C1 segment of cervical spinal cord (tissue), 14 donors: ENCODE measurements at regions not wholly inside any gene's neighbourhood (a gene's known extent, or its start where the extent isn't known, plus 50 kb on each side); places are given as distances from the start of the nearest gene placed in this dataset.
"Not testable (repeated sequence)": the region's sequence is repeated elsewhere in the genome, so short reads cannot be mapped to it uniquely, and the experiment has no call there.

Source experiments
- DNase-seq, 14 donors: peaks; one replicate each; lab custom pipeline; 2025; lab: John Stamatoyannopoulos, UW

- no peak for DNase-seq
Measured at GRCh38 chr15:95724908-95725633, 605.4 kb upstream of the NR2F2 start.

- no peak for DNase-seq
Measured at GRCh38 chr15:95726891-95727290, 603.6 kb upstream of the NR2F2 start.

- DNase-seq = no peak
Measured at GRCh38 chr15:95733931-95734330, 596.6 kb upstream of the NR2F2 start.

- DNase-seq = no peak
Measured at GRCh38 chr15:95734422-95735316, 595.8 kb upstream of the NR2F2 start.

- DNase-seq = no peak
Measured at GRCh38 chr15:95737060-95737459, 593.4 kb upstream of the NR2F2 start.

- DNase-seq = no peak
Measured at GRCh38 chr15:95739131-95739530, 591.4 kb upstream of the NR2F2 start.

GRCh38 chr15:95741830-95742229, 588.7 kb upstream of the NR2F2 start:
- no peak for DNase-seq

- DNase-seq = no peak
Measured at GRCh38 chr15:95742256-95742655, 588.2 kb upstream of the NR2F2 start.

GRCh38 chr15:95742836-95743235, 587.7 kb upstream of the NR2F2 start:
- DNase-seq = no peak

GRCh38 chr15:95757171-95757570, 573.3 kb upstream of the NR2F2 start:
- no peak for DNase-seq

GRCh38 chr15:95758451-95758850, 572.0 kb upstream of the NR2F2 start:
- no peak for DNase-seq

- DNase-seq = no peak
Measured at GRCh38 chr15:95758851-95759250, 571.6 kb upstream of the NR2F2 start.

- no peak for DNase-seq
Measured at GRCh38 chr15:95760508-95760907, 570.0 kb upstream of the NR2F2 start.

GRCh38 chr15:95761501-95762165, 568.9 kb upstream of the NR2F2 start:
- no peak for DNase-seq

GRCh38 chr15:95763426-95763825, 567.1 kb upstream of the NR2F2 start:
- no peak for DNase-seq

- DNase-seq = no peak
Measured at GRCh38 chr15:95765161-95765560, 565.3 kb upstream of the NR2F2 start.

- no peak for DNase-seq
Measured at GRCh38 chr15:95770196-95770595, 560.3 kb upstream of the NR2F2 start.

- no peak for DNase-seq
Measured at GRCh38 chr15:95772982-95773381, 557.5 kb upstream of the NR2F2 start.

GRCh38 chr15:95784508-95784907, 546.0 kb upstream of the NR2F2 start:
- no peak for DNase-seq

GRCh38 chr15:95785276-95785675, 545.2 kb upstream of the NR2F2 start:
- DNase-seq = not testable (repeated sequence)

GRCh38 chr15:95793231-95793630, 537.3 kb upstream of the NR2F2 start:
- DNase-seq = no peak

GRCh38 chr15:95795386-95795785, 535.1 kb upstream of the NR2F2 start:
- DNase-seq = no peak
